ENCODE measurements at regions not wholly inside any gene's neighbourhood (a gene's known extent, or its start where the extent isn't known, plus 50 kb on each side); places are given as distances from the start of the nearest gene placed in this dataset.

GRCh38 chr13:23512762-23513395 lies 57.3 kb upstream of the TNFRSF19 start:
- Histone ChIP-seq H2BK120ac (ENCODE audit: low read depth, low read length, poor library complexity, severe bottlenecking) (no peak overlapping the region), H3K4me2 (ENCODE audit: insufficient read depth, insufficient read length, low read length) (no peak overlapping the region), H3K56ac (ENCODE audit: insufficient read length, low read depth, low read length) (no peak overlapping the region), H3T11ph (ENCODE audit: low read length) (no peak overlapping the region), H3K4ac (ENCODE audit: low read depth, low read length) (no peak overlapping the region), H3K4me1 (ENCODE audit: insufficient read depth, low read length) (0 out of 2 replicates have a peak, but pooled peaks cover 4% of the 10 kb centered on the region), H3K27me3 (ENCODE audit: insufficient read depth, low read length) (no peaks in the 10 kb centered on the region), H4K20me1 (ENCODE audit: control insufficient read depth, insufficient read depth, insufficient read length) (no peaks in the 10 kb centered on the region), H2AFZ (ENCODE audit: low read length) (no peak overlapping the region), H3K9ac (ENCODE audit: extremely low read depth, insufficient read length, low read length) (no peak overlapping the region), H4K91ac (ENCODE audit: insufficient read length, low read depth, low read length) (no peak overlapping the region), H3K18ac (ENCODE audit: insufficient read length, low read depth, low read length) (no peak overlapping the region), H2BK5ac (ENCODE audit: insufficient read length, low read length) (no peak overlapping the region), H3K27ac (ENCODE audit: insufficient read length, low read depth, low read length) (no peak overlapping the region), H2AK5ac (ENCODE audit: insufficient read length, low read length) (no peak overlapping the region), H3K14ac (ENCODE audit: insufficient read depth, low read length) (no peak overlapping the region), H3K79me1 (ENCODE audit: insufficient read depth, low read depth, low read length, poor library complexity, severe bottlenecking) (no peaks in the 10 kb centered on the region), H3K23me2 (ENCODE audit: insufficient read length, low read depth, low read length, poor library complexity, severe bottlenecking) (no peaks in the 10 kb centered on the region), H2BK15ac (ENCODE audit: low read depth, low read length) (no peak overlapping the region), H3K9me3 (ENCODE audit: control insufficient read depth, low read depth, low read length) (no peaks in the 10 kb centered on the region), H3K23ac (ENCODE audit: insufficient read length, low read depth, low read length) (no peak overlapping the region), H2BK20ac (ENCODE audit: low read depth, low read length, poor library complexity, severe bottlenecking) (no peak overlapping the region), H2BK12ac (ENCODE audit: insufficient read length, low read depth, low read length) (no peak overlapping the region), H3K79me2 (ENCODE audit: insufficient read depth, low read length) (no peaks in the 10 kb centered on the region), H4K5ac (ENCODE audit: insufficient read length, low read depth, low read length) (no peak overlapping the region), H4K8ac (replicated peaks; ENCODE audit: insufficient read length, low read depth, low read length) (no peak overlapping the region)
- H3K9me3 Mint-ChIP-seq: no peaks in the 10 kb centered on the region
- H3K4me1 Mint-ChIP-seq: peaks cover 24% of the 10 kb centered on the region in 2 experiments
- DNase-seq: no peak
- WGBS (ENCODE audit: extremely low coverage, insufficient read length, low lambda C conversion rate): no CpG with 5 or more reads among the region's 6 CpGs
- no peak overlapping the region for H3K27ac Mint-ChIP-seq
- no peak overlapping the region for H3K4me3 Mint-ChIP-seq
- TF ChIP-seq CTCF (conservative IDR thresholded peaks at IDR 0.05): peak; percentile 59
- no peaks in the 10 kb centered on the region for H3K36me3 Mint-ChIP-seq (ENCODE audit: insufficient read depth in 1 of 3, low read depth in 3 of 3)
- no peaks in the 10 kb centered on the region for H3K27me3 Mint-ChIP-seq (ENCODE audit: low read depth)

Data from H9 (cell line).